Activated CD4-positive, alpha-beta T cell treated with anti-CD3 and anti-CD28 coated beads, Interleukin-2, amount 50 U/mL, for 16 hours (primary cell): ENCODE measurements at regions not wholly inside any gene's neighbourhood (a gene's known extent, or its start where the extent isn't known, plus 50 kb on each side); places are given as distances from the start of the nearest gene placed in this dataset.

Experiments used
- DNase-seq: peaks from one replicate; pipeline ENCODE4 v3.0.0-alpha.2; 2020

- DNase-seq, result no peak
These were observed 114.4 kb upstream of the PARP11 start for GRCh38 chr12:3987571-3987970.

DNA sequence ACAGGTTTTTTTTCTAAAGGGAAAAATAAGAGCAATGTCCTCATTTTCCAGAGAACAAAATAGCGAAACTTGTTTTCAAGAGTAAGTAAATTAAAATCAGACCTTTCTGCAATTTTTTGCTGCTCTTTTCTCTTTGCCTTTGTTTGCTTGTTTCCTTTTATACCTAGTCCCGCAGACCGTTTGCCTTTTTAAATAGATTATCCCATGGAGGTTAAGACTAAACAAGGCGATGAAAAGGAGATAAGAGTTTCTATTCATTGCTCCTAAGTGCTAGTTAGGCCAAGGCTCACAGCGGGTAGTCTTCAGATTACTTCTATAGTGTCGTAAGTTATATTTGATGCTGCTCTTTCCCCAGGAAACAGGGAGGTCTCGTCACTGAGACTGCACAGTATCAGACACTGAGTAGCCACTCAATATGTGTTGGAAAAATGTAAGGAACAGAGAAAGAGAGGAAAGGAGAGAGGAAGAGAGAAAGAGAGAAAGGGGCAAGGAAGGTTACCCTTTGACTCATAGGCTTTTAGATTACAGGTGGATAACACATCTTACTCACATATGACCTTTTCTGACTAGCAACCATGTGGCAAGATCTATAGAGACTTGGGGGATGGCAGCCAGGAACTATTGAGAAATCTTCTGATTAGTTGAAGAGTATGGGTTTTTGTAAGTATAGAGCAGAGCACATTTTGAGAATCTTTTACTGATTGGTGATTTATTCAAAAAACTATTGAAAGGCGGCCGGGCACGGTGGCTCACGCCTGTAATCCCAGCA, 107.5 kb upstream of the PARP11 start:
- DNase-seq, result no peak

- DNase-seq, result no peak
These were observed 104.4 kb upstream of the PARP11 start for GRCh38 chr12:3977621-3978020.

- DNase-seq, result no peak
These were observed 103.2 kb upstream of the PARP11 start for GRCh38 chr12:3976351-3976938.

GRCh38 chr12:3975652-3976051, 102.5 kb upstream of the PARP11 start:
- no peak for DNase-seq

GRCh38 chr12:3974883-3975282, 101.7 kb upstream of the PARP11 start:
- no peak for DNase-seq

GRCh38 chr12:3973973-3974644, 100.9 kb upstream of the PARP11 start:
- DNase-seq, result peak; percentile 48

DNA sequence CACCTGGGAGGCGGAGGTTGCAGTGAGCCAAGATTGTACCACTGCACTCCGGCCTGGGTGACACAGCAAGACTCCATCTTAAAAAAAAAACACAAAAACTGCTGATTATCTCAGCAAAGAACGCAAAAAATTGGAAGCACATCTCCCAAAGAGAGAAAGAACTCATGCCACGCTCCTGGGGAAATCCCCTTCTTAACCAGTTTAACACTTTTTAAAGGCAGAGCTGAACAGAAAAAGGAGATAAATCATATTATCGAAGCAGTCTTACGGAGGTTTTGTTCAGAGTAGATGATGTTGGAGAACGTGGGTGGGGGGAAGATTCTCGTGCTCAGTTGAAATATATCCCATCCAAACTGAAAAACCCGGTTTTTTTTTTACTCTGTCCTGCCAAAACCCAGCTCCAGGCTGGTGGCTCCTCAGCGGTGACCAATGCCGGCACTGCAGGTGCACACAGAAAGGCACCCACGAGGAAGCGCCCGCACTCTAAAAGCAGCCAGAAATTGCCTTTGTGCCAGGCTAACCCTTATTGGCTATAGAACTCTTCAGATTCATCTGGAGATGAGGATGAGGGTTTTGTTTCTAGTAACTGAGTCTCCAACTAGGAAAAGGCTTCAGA, 100.2 kb upstream of the PARP11 start:
- DNase-seq, result peak; percentile 10

DNA sequence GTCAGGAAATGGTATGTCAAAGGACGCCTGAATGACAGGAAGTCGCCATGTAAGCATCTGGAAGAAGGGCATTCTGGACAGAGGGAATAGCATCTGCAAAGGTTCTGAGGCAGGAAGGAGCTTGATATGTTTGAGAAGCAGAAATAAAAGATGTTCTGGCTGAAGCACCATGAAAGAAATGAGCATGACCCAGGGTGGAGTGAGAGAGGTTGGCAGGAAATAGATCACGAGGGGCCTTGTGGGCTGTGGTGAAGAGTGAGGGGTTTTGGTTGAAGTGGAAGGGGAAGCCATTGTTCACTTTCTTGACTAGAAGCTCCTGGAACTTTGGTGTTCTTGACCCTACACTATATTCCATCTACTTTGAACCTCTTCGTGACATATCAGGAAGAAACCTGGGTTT, 99.4 kb upstream of the PARP11 start:
- DNase-seq, result peak; percentile 16

DNA sequence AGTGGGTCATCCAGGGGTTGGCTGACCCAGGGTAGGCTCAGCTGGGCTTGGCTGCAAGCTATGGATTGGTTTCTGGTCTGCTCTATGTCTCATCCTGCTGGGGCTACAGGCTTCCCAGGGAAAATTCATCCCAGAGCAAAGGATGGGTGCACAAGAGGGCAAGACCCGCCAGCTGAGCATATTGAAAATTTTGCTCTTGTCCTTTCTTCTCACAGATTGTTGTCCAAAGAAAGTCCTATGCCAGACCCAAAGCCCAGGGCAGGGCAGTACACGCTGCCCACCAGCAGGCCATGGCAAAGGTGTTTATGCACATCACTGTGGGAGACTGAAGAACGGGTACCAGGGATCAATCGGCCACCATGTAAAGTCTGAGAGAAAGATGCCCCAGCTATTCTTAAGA, 95.3 kb upstream of the PARP11 start:
- no peak for DNase-seq

- DNase-seq, result no peak
These were observed 94.5 kb upstream of the PARP11 start for GRCh38 chr12:3967556-3968160.

DNA sequence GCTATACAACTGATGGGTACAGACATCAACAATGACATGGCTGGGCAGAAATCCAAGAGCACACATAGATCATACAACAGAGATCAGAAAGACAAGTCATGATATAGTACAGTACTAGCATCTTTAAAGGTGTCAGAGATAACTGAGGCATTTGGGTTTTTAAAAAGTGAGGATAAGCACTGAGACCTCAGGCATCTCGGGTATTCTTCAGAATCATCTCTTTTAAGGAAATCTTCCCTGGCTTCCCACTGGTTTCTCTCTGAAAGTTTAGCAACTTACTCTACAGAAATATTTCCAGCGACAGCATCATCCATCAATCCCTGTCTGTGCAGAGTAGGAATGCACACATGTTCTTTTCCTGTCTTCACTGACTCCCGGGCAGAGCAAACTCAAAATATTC, 93.2 kb upstream of the PARP11 start:
- DNase-seq, result no peak

DNA sequence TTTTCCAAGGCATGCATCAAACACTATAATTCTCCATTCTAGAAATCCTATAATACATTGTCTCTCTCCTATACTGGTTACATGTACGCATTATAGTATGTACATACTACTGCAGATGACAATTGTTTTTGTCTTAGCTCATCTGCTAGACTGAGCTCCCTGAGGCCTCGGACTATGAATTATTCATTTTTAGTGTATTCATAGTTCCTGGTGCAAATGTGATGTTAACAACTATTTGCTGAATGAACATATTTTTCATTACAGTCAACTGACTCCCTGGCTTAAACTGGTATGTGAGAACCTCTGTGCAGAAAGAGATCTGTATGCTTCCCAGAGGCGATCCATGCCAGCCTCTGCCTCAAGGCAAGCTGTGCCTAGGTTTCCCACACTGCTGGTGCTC, 91.8 kb upstream of the PARP11 start:
- DNase-seq, result no peak

DNA sequence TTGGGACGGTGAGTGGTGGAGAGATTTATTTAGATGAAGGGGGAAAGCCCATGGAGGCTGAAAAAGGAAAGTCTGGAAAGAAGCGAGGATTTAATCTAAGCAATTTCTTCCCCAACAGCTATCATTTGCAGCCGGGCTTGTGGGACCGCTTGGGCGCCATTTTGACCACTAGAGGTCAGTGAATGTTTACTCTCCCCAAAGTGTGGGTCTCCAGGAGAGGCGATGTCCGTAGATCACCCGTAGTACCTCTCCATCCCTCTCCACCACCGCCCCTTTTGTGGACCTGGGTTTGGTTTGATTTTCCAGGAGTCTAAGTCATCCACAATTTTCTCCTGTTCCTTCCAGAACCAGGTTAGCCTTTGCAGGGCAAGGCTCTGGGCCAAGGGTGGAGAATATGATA, 91.2 kb upstream of the PARP11 start:
- no peak for DNase-seq

DNA sequence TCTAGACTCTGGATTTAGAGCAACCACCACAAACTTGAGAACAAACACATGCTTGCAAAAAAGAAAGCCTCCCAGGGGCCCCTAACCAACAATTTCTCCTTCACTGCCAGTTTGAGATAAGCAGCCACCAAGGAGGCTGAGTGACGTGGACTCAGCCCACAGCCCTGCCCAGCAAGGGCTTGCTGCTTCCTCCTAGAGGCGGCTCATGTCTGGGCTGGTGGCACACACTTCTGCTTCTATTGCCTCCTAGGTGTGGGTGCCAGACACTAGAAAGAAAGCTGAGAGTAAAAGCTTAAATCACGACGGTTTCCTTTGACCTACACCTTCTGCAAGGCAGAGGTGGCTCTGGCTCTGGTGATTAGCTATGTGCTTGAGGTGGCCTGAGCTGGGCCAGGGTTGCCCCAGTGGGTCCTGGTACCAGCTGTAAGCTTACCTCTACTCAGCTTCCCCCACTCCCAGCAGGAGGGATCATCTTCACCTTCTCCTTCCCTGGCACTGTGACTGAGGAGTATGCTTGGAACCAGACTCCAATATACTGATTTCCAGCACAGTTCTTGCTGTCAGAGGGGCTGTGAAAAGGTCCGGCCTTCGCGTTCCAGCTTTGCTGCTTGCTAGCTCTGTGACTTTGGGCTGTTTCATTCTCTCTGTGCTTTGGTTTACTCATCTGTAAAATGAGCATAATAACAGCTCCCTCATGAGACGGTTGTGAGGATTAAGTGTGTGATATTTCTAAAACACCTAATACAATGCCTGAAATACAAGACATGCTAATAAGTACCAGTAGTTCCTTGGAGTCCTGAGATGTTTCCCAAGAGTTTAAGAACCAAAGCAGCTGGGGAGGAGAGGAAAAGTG, 89.7 kb upstream of the PARP11 start:
- peak; percentile 41 for DNase-seq

- no peak for DNase-seq
These were observed 88.4 kb upstream of the PARP11 start for GRCh38 chr12:3961591-3961990.

DNA sequence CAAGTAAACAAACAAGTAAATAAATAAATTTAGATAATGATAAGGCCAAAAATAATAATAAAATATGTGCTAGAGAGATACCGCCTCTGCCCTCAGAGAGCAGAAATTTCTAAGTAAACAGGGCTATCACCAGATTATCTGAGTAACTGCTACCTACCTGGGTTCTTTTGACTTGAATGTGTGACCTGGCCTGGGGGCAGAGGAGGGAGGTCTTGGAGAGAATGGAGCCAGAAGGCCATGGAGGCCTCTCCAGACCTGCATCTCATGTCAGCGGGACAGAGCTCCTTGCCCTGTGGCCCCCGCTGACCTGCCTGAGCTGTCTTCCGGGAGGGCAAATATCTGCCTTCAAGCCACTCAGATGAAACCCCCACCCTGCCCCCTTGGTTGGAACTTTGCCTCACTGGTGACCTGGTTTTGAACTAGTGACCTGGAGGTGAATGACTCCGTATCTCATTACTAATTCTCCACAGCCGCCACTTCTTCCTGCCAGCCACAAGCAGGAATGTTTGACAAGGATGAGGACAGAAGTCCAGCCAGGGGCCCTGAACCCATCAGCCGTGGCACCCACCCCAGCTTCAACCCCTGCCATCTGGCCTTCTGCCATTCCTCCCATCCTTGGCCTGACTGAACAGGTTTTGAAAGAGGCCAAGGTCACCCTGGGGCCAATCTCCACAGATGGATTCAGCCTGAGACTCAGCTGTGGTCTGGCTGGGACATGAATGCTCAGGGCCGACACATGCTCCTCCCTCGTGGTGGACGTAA, 86.8 kb upstream of the PARP11 start:
- DNase-seq, result no peak

DNA sequence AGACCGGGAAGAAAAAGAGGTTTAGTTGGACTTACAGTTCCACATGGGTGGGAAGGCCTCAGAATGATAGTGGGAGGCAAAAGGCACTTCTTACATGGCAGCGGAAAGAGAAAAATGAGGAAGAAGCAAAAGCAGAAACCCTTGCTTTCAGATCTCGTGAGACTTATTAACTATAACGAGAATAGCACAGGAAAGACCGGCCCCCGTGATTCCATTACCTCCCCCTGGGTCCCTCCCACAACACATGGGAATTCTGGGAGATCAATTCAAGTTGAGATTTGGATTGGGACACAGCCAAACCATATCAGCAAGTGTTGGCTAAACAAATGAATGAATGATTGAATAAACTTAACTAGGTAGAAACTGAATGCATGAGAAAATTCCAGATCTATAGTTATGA, 85.3 kb upstream of the PARP11 start:
- DNase-seq, result no peak

DNA sequence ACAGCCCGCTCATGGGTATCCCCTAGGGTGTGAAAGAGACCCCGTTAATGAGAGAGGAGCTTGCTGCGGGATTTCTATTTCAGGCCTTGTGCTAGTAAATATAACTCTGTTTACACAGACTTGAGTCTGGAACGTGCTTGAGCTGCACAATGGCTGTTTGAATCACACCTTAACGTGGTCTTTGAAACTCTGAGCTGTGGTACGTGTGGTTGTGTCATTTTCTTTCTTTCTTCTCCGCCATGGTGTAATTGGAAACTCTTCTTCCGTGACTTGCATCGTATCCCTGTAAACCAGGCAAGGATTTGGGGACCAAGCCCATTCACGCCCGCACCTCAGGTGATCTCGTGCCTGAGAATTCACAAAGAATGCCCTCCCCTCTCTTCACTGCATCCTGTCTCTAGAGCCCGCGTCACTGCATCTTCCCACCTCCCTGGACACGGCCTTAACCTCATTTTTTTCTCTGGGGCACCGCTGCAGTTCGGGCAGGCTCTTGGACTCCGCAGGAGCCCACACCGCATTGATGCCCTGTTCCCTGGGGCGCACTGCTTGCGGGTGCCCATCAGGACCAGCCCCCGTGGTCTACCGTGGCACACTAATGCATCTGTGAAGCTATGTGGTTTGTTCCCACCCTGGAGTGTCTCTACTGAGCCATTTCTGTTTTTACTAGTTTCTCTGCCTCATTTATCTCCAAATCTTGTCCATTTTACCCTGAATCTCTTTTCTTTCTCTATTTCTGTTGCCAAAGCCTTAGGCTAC, 78.4 kb upstream of the PARP11 start:
- no peak for DNase-seq

GRCh38 chr12:3950714-3951320, 77.6 kb upstream of the PARP11 start:
- DNase-seq, result no peak
